ENCODE measurements at regions not wholly inside any gene's neighbourhood (a gene's known extent, or its start where the extent isn't known, plus 50 kb on each side); places are given as distances from the start of the nearest gene placed in this dataset.

GRCh38 chr6:163724196-163724595 lies 309.7 kb downstream of the QKI start:
- DNase-seq (ENCODE audit: low spot score) = no peak
- no peak for ATAC-seq

GRCh38 chr6:163723759-163724158 lies 309.2 kb downstream of the QKI start:
- DNase-seq (ENCODE audit: low spot score) (no peak), ATAC-seq (no peak)

- DNase-seq (ENCODE audit: low spot score) (no peak), ATAC-seq (no peak)
Observed at GRCh38 chr6:163721922-163722692, 307.6 kb downstream of the QKI start.

DNA sequence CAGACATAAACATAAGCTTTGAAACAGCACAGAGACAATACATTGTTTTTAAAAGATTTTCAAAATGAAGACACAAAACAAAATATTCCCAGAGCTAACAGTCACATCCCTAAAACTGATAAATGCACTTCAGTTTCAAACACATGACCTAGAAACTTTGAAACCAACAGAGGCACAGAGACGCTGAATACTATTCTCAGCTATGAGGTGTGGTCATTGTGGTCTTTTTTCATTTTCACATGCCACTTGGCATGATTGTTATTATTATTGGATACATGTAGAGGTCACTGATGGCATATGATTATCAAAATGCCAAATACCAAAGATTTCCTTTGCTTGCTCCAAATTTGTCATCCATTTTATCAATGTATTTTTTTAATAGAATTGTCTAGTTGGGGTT lies 306.9 kb downstream of the QKI start:
- no peak for ATAC-seq
- DNase-seq (ENCODE audit: low spot score) = no peak

DNA sequence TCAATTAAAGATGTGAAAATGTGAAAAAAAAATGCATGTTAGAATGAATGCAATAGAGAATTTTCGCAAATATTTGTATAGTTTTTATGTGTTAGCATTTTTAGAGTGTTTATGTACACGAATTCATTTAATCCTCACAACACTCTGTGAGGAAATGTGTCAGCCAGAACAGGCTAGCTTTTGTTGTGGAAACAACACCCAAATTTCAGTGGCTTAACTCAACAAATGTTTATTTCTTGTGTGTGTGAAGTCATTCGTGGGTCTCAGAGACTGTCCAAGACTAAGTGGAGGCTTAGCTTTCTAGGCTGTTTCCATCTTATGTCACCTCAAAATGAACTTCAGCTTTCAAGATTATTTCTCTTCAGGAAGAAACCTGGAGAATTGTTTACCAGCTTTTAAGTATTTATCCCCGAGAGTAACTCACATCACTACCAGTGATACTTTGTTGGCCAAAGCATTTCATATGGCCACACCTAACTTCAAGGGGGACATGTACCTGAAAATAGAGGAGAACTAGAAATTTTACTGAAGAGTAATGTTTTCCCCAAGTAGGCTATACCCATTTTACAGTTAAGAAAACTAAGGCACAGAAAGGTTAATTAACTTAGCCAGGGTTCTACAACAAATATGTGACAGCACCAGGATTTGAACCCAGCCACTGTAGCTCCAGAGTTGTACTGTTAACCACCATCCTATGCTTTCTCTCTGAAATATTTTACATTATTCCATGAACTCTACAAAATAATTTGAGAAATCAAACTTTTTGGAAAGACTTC lies 306.1 kb downstream of the QKI start:
- ATAC-seq (no peak), DNase-seq (ENCODE audit: low spot score) (no peak)

GRCh38 chr6:163720005-163720404 lies 305.5 kb downstream of the QKI start:
- no peak for DNase-seq (ENCODE audit: low spot score)
- ATAC-seq = peak; percentile 99

- ATAC-seq (no peak), DNase-seq (ENCODE audit: low spot score) (no peak)
Observed at GRCh38 chr6:163719028-163719742, 304.7 kb downstream of the QKI start.

DNA sequence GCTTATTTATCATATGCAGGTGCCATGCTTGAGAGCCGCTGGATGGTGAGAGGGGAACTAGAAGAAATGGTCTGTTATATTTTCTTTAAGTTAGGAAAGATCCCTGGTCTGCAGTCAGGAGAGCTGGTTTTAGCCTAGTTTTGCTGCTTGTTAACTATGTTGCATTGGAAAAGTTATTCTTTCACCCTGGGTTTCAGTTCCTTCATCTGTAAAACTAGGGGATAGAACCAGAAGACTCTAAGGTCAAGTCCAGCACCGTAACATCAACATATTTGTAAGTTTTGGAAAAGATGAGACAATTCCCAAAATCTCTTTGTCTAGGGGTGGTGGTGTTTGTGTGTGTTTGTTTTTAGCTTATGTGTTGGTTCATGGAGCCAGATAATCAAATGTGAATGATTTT lies 304.0 kb downstream of the QKI start:
- no peak for ATAC-seq

DNA sequence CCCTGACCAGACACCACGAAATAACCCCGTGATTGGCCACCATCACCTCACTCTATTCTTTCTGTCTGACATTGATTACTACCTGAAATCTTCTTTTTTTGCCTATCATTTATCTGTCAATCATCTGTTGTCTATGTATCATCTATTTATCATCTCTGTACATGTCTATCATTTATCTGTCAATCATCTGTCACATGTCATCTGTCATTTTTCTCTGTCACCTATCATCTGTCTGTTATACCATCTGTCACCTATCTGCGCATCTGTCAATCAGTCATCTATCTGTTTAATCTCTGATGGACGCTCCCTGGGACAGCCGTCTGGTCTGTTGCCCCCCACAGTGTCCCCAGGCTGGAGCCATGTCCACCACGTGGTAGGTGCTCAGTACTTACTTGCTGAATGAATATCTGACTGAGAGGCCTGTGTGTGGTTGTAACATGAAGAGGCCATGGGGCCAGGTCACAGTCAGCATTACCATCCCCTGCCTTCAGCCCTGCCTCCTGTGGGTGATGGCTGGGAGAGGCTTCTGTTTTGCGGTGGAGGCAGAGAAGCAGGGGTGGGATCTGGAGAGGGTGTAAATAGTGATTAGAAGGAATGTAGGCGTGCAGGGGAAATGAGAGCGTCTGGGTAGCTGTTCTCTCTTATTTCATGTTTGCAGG lies 302.7 kb downstream of the QKI start:
- no peak for ATAC-seq
- DNase-seq (ENCODE audit: low spot score) = no peak

More for the DNA sequence above, 304.0 kb downstream of the QKI start:
- no peak for DNase-seq (ENCODE audit: low spot score)

GRCh38 chr6:163716690-163717089 lies 302.2 kb downstream of the QKI start:
- ATAC-seq (no peak), DNase-seq (ENCODE audit: low spot score) (no peak)

DNA sequence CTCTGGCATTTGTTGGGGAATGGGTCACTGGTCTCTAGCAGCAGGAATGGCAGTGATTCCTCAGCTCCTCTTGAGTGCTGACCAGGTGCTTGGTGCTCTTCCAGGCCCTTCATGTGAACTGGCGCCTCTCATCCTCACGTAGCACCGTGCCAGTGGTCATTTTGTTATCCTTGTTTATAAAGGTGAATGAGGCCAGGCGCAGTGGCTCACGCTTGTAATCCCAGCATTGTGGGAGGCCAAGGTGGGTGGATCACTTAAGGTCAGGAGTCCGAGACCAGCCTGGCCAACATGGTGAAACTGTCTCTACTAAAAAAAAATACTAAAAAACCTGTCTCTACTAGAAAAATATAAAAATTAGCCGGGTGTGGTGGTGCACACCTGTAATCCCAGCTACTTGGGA lies 301.3 kb downstream of the QKI start:
- ATAC-seq = no peak

GRCh38 chr6:163714179-163714578 lies 299.7 kb downstream of the QKI start:
- DNase-seq (ENCODE audit: low spot score) (no peak), ATAC-seq (no peak)

More for the DNA sequence above, 301.3 kb downstream of the QKI start:
- DNase-seq (ENCODE audit: low spot score) = no peak

DNA sequence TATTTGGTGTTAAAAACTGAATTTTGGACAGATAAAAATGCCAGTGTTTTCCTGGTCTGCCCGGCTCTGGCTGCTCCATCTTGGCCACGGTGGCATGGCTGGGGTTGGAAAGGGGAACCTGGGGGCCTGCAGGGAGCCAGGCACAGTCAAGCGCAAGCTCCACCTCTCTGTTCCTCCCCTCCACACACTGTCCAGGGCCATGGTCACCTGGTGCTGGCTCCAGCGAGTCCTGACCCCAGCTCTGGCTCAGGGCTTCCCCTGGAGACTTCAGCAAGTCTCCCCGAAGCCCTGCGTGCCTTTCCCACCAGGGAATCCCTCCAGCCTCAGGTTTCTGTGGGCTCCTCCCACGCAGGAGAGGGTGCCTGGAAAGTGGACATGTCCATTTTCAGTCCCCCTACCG lies 298.5 kb downstream of the QKI start:
- no peak for DNase-seq (ENCODE audit: low spot score)
- no peak for ATAC-seq

GRCh38 chr6:163712566-163712961 lies 298.0 kb downstream of the QKI start:
- ATAC-seq (no peak), DNase-seq (ENCODE audit: low spot score) (no peak)

- DNase-seq (ENCODE audit: low spot score) (no peak), ATAC-seq (peak; percentile 67)
Observed at GRCh38 chr6:163711615-163712565, 297.4 kb downstream of the QKI start.

GRCh38 chr6:163710532-163711470 lies 296.3 kb downstream of the QKI start:
- ATAC-seq = no peak
- DNase-seq (ENCODE audit: low spot score) = no peak

GRCh38 chr6:163709693-163710092 lies 295.2 kb downstream of the QKI start:
- no peak for ATAC-seq

GRCh38 chr6:163709255-163709654 lies 294.7 kb downstream of the QKI start:
- DNase-seq (ENCODE audit: low spot score) (no peak), ATAC-seq (no peak)

More at GRCh38 chr6:163709693-163710092, 295.2 kb downstream of the QKI start:
- DNase-seq (ENCODE audit: low spot score) = no peak

- no peak for ATAC-seq
- no peak for DNase-seq (ENCODE audit: low spot score)
Observed at GRCh38 chr6:163708466-163708865, 293.9 kb downstream of the QKI start.

All from left lobe of liver (tissue), 2 donors.